H9 (cell line): ENCODE measurements at regions not wholly inside any gene's neighbourhood (a gene's known extent, or its start where the extent isn't known, plus 50 kb on each side); places are given as distances from the start of the nearest gene placed in this dataset.

Source experiments
- DNase-seq: peaks from one replicate; pipeline ENCODE4 v3.0.0-alpha.2; 2017
- H2AFZ ChIP-seq: one replicate; pipeline ENCODE4 v1.6.1; 2013; ENCODE audit warnings: mild to moderate bottlenecking, low read length, control low read depth, moderate library complexity
- H2AK5ac ChIP-seq: 2 replicates; pipeline ENCODE4 v1.6.1; 2013; ENCODE audit warnings: low read length, control low read depth, mixed read lengths; ENCODE audit not compliant: insufficient read length
- H2BK120ac ChIP-seq: one replicate; pipeline ENCODE4 v1.6.1; 2013; ENCODE audit warnings: low read depth, mild to moderate bottlenecking, low read length, control low read depth, inconsistent platforms; ENCODE audit not compliant: poor library complexity, severe bottlenecking
- H2BK12ac ChIP-seq: 2 replicates; pipeline ENCODE4 v1.6.1; 2013; ENCODE audit warnings: low read length, control low read depth, mixed read lengths, low read depth; ENCODE audit not compliant: insufficient read length
- H2BK15ac ChIP-seq: 2 replicates; pipeline ENCODE4 v1.6.1; 2013; ENCODE audit warnings: low read depth, low read length, control low read depth
- H2BK20ac ChIP-seq: one replicate; pipeline ENCODE4 v1.6.1; 2013; ENCODE audit warnings: low read depth, mild to moderate bottlenecking, low read length, control low read depth, inconsistent platforms; ENCODE audit not compliant: poor library complexity, severe bottlenecking
- H2BK5ac ChIP-seq: 2 replicates; pipeline ENCODE4 v1.6.1; 2013; ENCODE audit warnings: low read length, control low read depth, mixed read lengths; ENCODE audit not compliant: insufficient read length
- H3K14ac ChIP-seq: 2 replicates; pipeline ENCODE4 v1.6.1; 2013; ENCODE audit warnings: low read length, control low read depth; ENCODE audit not compliant: insufficient read depth
- H3K18ac ChIP-seq: 2 replicates; pipeline ENCODE4 v1.6.1; 2013; ENCODE audit warnings: low read depth, mild to moderate bottlenecking, mixed read lengths, low read length, control low read depth; ENCODE audit not compliant: insufficient read length
- H3K23ac ChIP-seq: 2 replicates; pipeline ENCODE4 v1.6.1; 2013; ENCODE audit warnings: low read length, control low read depth, mixed read lengths, low read depth; ENCODE audit not compliant: insufficient read length
- H3K23me2 ChIP-seq: 2 replicates; pipeline ENCODE4 v1.6.1; 2013; ENCODE audit warnings: low read depth, mild to moderate bottlenecking, mixed read lengths, low read length, control low read depth; ENCODE audit not compliant: insufficient read length, poor library complexity, severe bottlenecking
- H3K27ac ChIP-seq: 2 replicates; pipeline ENCODE4 v1.5.1; 2013; ENCODE audit warnings: low read length, control low read depth, mixed read lengths, low read depth; ENCODE audit not compliant: insufficient read length
- H3K27me3 ChIP-seq: 2 replicates; pipeline ENCODE4 v1.6.1; 2013; ENCODE audit warnings: low read length, control low read depth, inconsistent platforms; ENCODE audit not compliant: insufficient read depth
- H3K4ac ChIP-seq: 2 replicates; pipeline ENCODE4 v1.6.1; 2013; ENCODE audit warnings: low read depth, mild to moderate bottlenecking, control low read depth, inconsistent platforms, low read length, moderate library complexity
- H3K4me1 ChIP-seq: 2 replicates; pipeline ENCODE4 v1.6.1; 2013; ENCODE audit warnings: low read length, control low read depth, inconsistent platforms; ENCODE audit not compliant: insufficient read depth
- H3K4me2 ChIP-seq: 2 replicates; pipeline ENCODE4 v1.6.1; 2013; ENCODE audit warnings: low read length, control low read depth, mixed read lengths; ENCODE audit not compliant: insufficient read length, insufficient read depth
- H3K56ac ChIP-seq: 2 replicates; pipeline ENCODE4 v1.6.1; 2013; ENCODE audit warnings: low read depth, mild to moderate bottlenecking, mixed read lengths, low read length, control low read depth; ENCODE audit not compliant: insufficient read length
- H3K79me1 ChIP-seq: 2 replicates; pipeline ENCODE4 v1.6.1; 2013; ENCODE audit warnings: low read depth, mild to moderate bottlenecking, moderate library complexity, low read length, control low read depth, inconsistent platforms; ENCODE audit not compliant: insufficient read depth, poor library complexity, severe bottlenecking
- H3K79me2 ChIP-seq: 2 replicates; pipeline ENCODE4 v1.6.1; 2013; ENCODE audit warnings: low read length, control low read depth, inconsistent platforms; ENCODE audit not compliant: insufficient read depth
- H3K9ac ChIP-seq: 2 replicates; pipeline ENCODE4 v1.6.1; 2013; ENCODE audit warnings: low read length, control low read depth, mixed read lengths; ENCODE audit not compliant: insufficient read length; ENCODE audit errors: extremely low read depth
- H3K9me3 ChIP-seq: one replicate; pipeline ENCODE4 v1.6.1; 2013; ENCODE audit warnings: low read depth, low read length, inconsistent platforms; ENCODE audit not compliant: control insufficient read depth
- H3T11ph ChIP-seq: one replicate; pipeline ENCODE4 v1.6.1; 2013; ENCODE audit warnings: mild to moderate bottlenecking, low read length, control low read depth, inconsistent platforms
- H4K20me1 ChIP-seq: one replicate; pipeline ENCODE4 v1.6.1; 2013; ENCODE audit not compliant: control insufficient read depth, insufficient read length, insufficient read depth
- H4K5ac ChIP-seq: 2 replicates; pipeline ENCODE4 v1.6.1; 2013; ENCODE audit warnings: low read depth, mild to moderate bottlenecking, mixed read lengths, low read length, control low read depth; ENCODE audit not compliant: insufficient read length
- H4K8ac ChIP-seq: replicated peaks from 2 replicates; pipeline ENCODE4 v1.6.1; 2013; ENCODE audit warnings: low read length, control low read depth, mixed read lengths, low read depth; ENCODE audit not compliant: insufficient read length
- H4K91ac ChIP-seq: 2 replicates; pipeline ENCODE4 v1.6.1; 2013; ENCODE audit warnings: low read depth, mild to moderate bottlenecking, moderate library complexity, mixed read lengths, low read length, control low read depth; ENCODE audit not compliant: insufficient read length
- H3K27ac Mint-ChIP-seq, 3 experiments: 2 replicates in 2 of 3; 3 replicates in 1 of 3; pipeline ENCODE4 v1.8.0; 2020 to 2021; ENCODE audit warnings: mixed read lengths in 3 of 3, mild to moderate bottlenecking in 1 of 3, moderate library complexity in 1 of 3
- H3K27me3 Mint-ChIP-seq: 2 replicates; pipeline ENCODE4 v1.8.0; 2021; ENCODE audit warnings: low read depth, mild to moderate bottlenecking, moderate library complexity, mixed read lengths
- H3K36me3 Mint-ChIP-seq, 3 experiments: 2 replicates in 2 of 3; 3 replicates in 1 of 3; pipeline ENCODE4 v1.8.0; 2020 to 2021; ENCODE audit warnings: low read depth in 3 of 3, mixed read lengths in 3 of 3; ENCODE audit not compliant: insufficient read depth in 1 of 3
- H3K4me1 Mint-ChIP-seq, 2 experiments: 2 replicates each; pipeline ENCODE4 v1.8.0; 2020; ENCODE audit warnings: mixed read lengths in 2 of 2
- H3K4me3 Mint-ChIP-seq, 2 experiments: 2 replicates in 1 of 2; 3 replicates in 1 of 2; pipeline ENCODE4 v1.8.0; 2020 to 2021; ENCODE audit warnings: mild to moderate bottlenecking in 2 of 2, mixed read lengths in 2 of 2, moderate library complexity in 1 of 2
- H3K9me3 Mint-ChIP-seq, 2 experiments: 2 replicates in 1 of 2; 3 replicates in 1 of 2; pipeline ENCODE4 v1.8.0; 2020; ENCODE audit warnings: mild to moderate bottlenecking in 2 of 2, mixed read lengths in 2 of 2, moderate library complexity in 1 of 2
- CTCF ChIP-seq: fragments of 200-600 bp; sonication (generic); conservative IDR thresholded peaks from 3 replicates; pipeline ENCODE4 v1.8.0; 2021; ENCODE audit warnings: antibody characterized with exemption, mild to moderate bottlenecking
- WGBS: extraction: QIAGEN DNeasy Blood & Tissue Kit; methylation state at CpG from one replicate; pipeline ENCODE4 v1.1.7; 2013; ENCODE audit warnings: missing lambda C conversion rate, low lambda C conversion rate, mixed read lengths; ENCODE audit not compliant: insufficient read length; ENCODE audit errors: extremely low coverage; 5-methylcytosine and 5-hydroxymethylcytosine counted together

GRCh38 chr6:156183678-156184077 lies 593.5 kb upstream of the ARID1B start:
- Histone ChIP-seq H3K18ac (no peak overlapping the region), H4K91ac (no peak overlapping the region), H3T11ph (no peak overlapping the region), H3K79me2 (no peaks in the 10 kb centered on the region), H3K27me3 (no peaks in the 10 kb centered on the region), H2BK15ac (no peak overlapping the region), H2BK120ac (no peak overlapping the region), H3K79me1 (no peaks in the 10 kb centered on the region), H4K8ac (no peak overlapping the region), H3K27ac (no peak overlapping the region), H3K9me3 (no peaks in the 10 kb centered on the region), H2BK20ac (no peak overlapping the region), H4K5ac (no peak overlapping the region), H3K23ac (no peak overlapping the region), H2BK12ac (no peak overlapping the region), H3K14ac (no peak overlapping the region), H3K4me1 (no peaks in the 10 kb centered on the region), H3K9ac (no peak overlapping the region), H3K56ac (no peak overlapping the region), H2AK5ac (no peak overlapping the region), H4K20me1 (no peaks in the 10 kb centered on the region), H2BK5ac (no peak overlapping the region), H3K4me2 (no peak overlapping the region), H2AFZ (no peak overlapping the region), H3K4ac (no peak overlapping the region), H3K23me2 (no peaks in the 10 kb centered on the region)
- peaks cover 4 to 9% of the 10 kb centered on the region in 2 experiments for H3K4me1 Mint-ChIP-seq
- no peak for TF ChIP-seq CTCF
- no peak overlapping the region for H3K27ac Mint-ChIP-seq
- H3K9me3 Mint-ChIP-seq: no peaks in the 10 kb centered on the region; a peak in 1 of 5 replicates
- H3K4me3 Mint-ChIP-seq: no peak overlapping the region
- no peaks in the 10 kb centered on the region for H3K36me3 Mint-ChIP-seq
- no CpG with 5 or more reads among the region's 3 CpGs for WGBS
- no peaks in the 10 kb centered on the region for H3K27me3 Mint-ChIP-seq
- DNase-seq: no peak
